ENCODE measurements at regions not wholly inside any gene's neighbourhood (a gene's known extent, or its start where the extent isn't known, plus 50 kb on each side); places are given as distances from the start of the nearest gene placed in this dataset.

DNA sequence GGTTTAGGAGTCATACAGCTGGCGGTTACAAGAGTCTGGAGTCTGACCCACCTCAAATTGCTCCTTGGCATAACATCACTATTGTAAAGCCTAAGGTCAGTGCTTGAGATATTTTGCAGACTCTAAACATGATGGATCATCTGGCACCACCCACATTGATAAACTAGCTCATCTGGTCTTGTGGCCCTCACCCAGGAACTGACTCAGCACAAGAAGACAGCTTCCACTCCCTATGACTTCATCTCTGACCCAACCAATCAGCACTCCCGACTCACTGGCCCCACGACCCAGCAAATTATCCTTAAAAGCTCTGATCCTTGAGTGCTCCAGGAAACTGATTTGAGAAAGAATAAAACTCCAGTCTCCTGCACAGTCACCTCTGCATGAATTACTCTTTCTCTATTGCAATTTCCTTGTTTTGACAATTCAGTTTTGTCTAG, 115.9 kb downstream of the CD24 start:
- TF ChIP-seq, protein P1, sequence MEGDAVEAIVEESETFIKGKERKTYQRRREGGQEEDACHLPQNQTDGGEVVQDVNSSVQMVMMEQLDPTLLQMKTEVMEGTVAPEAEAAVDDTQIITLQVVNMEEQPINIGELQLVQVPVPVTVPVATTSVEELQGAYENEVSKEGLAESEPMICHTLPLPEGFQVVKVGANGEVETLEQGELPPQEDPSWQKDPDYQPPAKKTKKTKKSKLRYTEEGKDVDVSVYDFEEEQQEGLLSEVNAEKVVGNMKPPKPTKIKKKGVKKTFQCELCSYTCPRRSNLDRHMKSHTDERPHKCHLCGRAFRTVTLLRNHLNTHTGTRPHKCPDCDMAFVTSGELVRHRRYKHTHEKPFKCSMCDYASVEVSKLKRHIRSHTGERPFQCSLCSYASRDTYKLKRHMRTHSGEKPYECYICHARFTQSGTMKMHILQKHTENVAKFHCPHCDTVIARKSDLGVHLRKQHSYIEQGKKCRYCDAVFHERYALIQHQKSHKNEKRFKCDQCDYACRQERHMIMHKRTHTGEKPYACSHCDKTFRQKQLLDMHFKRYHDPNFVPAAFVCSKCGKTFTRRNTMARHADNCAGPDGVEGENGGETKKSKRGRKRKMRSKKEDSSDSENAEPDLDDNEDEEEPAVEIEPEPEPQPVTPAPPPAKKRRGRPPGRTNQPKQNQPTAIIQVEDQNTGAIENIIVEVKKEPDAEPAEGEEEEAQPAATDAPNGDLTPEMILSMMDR (IDR thresholded peaks at IDR 0.05; ENCODE audit: insufficient read depth, low read length, poor library complexity, severe bottlenecking), result no peak
- TF ChIP-seq EZH2phosphoT487 (conservative IDR thresholded peaks at IDR 0.05; ENCODE audit: low read length), result no peak

Measured in SU-DHL-6 (cell line).